ENCODE measurements at regions not wholly inside any gene's neighbourhood (a gene's known extent, or its start where the extent isn't known, plus 50 kb on each side); places are given as distances from the start of the nearest gene placed in this dataset.

- Histone ChIP-seq H3K56ac (replicated peaks; ENCODE audit: insufficient read length, low read depth, low read length) (no peak overlapping the region), H2AK5ac (ENCODE audit: low read depth, low read length) (no peak overlapping the region), H2BK5ac (ENCODE audit: low read depth, low read length) (no peak overlapping the region), H3K27ac (ENCODE audit: low read depth, low read length) (no peak overlapping the region), H3K18ac (ENCODE audit: extremely low read depth, low read length) (no peak overlapping the region), H4K20me1 (replicated peaks in 1 of 2; ENCODE audit: control insufficient read depth in 1 of 2, insufficient read depth in 2 of 2, low read length in 2 of 2) (no peaks in the 10 kb centered on the region), H3K9ac (replicated peaks in 1 of 4; ENCODE audit: extremely low read depth in 1 of 4, low read depth in 3 of 4, low read length in 3 of 4) (no peak overlapping the region), H4K5ac (ENCODE audit: insufficient read length, low read depth, low read length) (no peak overlapping the region), H3K27me3 (replicated peaks in 1 of 4; ENCODE audit: control insufficient read depth in 3 of 4, extremely low read depth in 1 of 4, insufficient read depth in 3 of 4, low read length in 3 of 4) (no peaks in the 10 kb centered on the region), H4K91ac (replicated peaks; ENCODE audit: insufficient read length, low read length) (no peak overlapping the region), H3K36me3 (ENCODE audit: control insufficient read depth in 2 of 4, insufficient read depth in 4 of 4, low read length in 3 of 4) (no peaks in the 10 kb centered on the region), H2BK20ac (ENCODE audit: low read length) (no peak overlapping the region), H3K9me3 (ENCODE audit: insufficient read depth in 2 of 2, low read depth in 1 of 2, low read length in 1 of 2) (peaks cover 0 to 7% of the 10 kb centered on the region in 2 experiments; a peak in 1 of 4 replicates), H2BK120ac (replicated peaks; ENCODE audit: low read depth, low read length) (no peak overlapping the region), H3K23ac (ENCODE audit: insufficient read length) (no peak overlapping the region), H3K4ac (replicated peaks; ENCODE audit: insufficient read length, low read depth, low read length) (no peak overlapping the region), H3K23me2 (ENCODE audit: low read depth, low read length) (no peaks in the 10 kb centered on the region), H3K4me1 (replicated peaks in 1 of 4; ENCODE audit: control insufficient read depth in 3 of 4, insufficient read depth in 4 of 4, low read length in 3 of 4) (no peaks in the 10 kb centered on the region), H4K8ac (ENCODE audit: extremely low read depth, insufficient read depth, low read length) (no peak overlapping the region), H3K14ac (ENCODE audit: insufficient read length) (no peak overlapping the region), H3K79me1 (ENCODE audit: low read depth, low read length) (no peaks in the 10 kb centered on the region), H2AFZ (ENCODE audit: low read length) (no peak overlapping the region), H2BK15ac (ENCODE audit: low read length) (no peak overlapping the region), H3K4me3 (ENCODE audit: extremely low read depth in 1 of 4, insufficient read depth in 2 of 4, low read depth in 3 of 4, low read length in 4 of 4) (no peak overlapping the region), H3K79me2 (ENCODE audit: control insufficient read depth in 1 of 2, insufficient read depth in 2 of 2, low read length in 2 of 2) (no peaks in the 10 kb centered on the region), H3K4me2 (ENCODE audit: insufficient read depth in 1 of 2, low read depth in 2 of 2, low read length in 2 of 2) (no peak overlapping the region), H2BK12ac (ENCODE audit: low read depth, low read length) (no peak overlapping the region)
- DNase-seq (ENCODE audit: low read depth in 1 of 2, low spot score in 2 of 2) (no peak), FAIRE-seq (no peak)
- CTCF ChIA-PET (ENCODE audit: partially characterized antibody) = no interaction called here
- 88% methylated on average over 3 of the region's 3 CpGs; no CpG with 5 or more reads in 1 of the 2 experiments for WGBS, 2 experiments (ENCODE audit: extremely low coverage in 1 of 2, insufficient coverage in 1 of 2, insufficient read length in 1 of 2, insufficient replicate concordance in 2 of 2, low coverage in 1 of 2, low lambda C conversion rate in 2 of 2, missing lambda C conversion rate in 1 of 2)
- POLR2A ChIA-PET (ENCODE audit: partially characterized antibody) = no interaction called here
- TF ChIP-seq ATF2 (IDR thresholded peaks at IDR 0.05; ENCODE audit: low read length) (no peak), GABPA (IDR thresholded peaks at IDR 0.05; ENCODE audit: borderline replicate concordance, insufficient read depth, low read length) (no peak), RXRA (IDR thresholded peaks at IDR 0.05; ENCODE audit: insufficient read depth, low read depth, low read length) (no peak)
Measured at GRCh38 chr7:97307521-97308108, 190.1 kb downstream of the SDHAF3 start.
